ENCODE measurements at regions not wholly inside any gene's neighbourhood (a gene's known extent, or its start where the extent isn't known, plus 50 kb on each side); places are given as distances from the start of the nearest gene placed in this dataset.
"Not testable (repeated sequence)": the region's sequence is repeated elsewhere in the genome, so short reads cannot be mapped to it uniquely, and the experiment has no call there.

- no peak for FAIRE-seq
Observed at GRCh38 chr19:37303591-37304171, 67.2 kb upstream of the ZNF527 start.

- FAIRE-seq: no peak
Observed at GRCh38 chr19:37304190-37304883, 66.6 kb upstream of the ZNF527 start.

GRCh38 chr19:37304884-37305255, 66.0 kb upstream of the ZNF527 start:
- no peak for FAIRE-seq

- FAIRE-seq: no peak
Observed at GRCh38 chr19:37306383-37306963, 64.4 kb upstream of the ZNF527 start.

- no peak for FAIRE-seq
Observed at GRCh38 chr19:37309834-37310575, 60.9 kb upstream of the ZNF527 start.

- FAIRE-seq: peak; percentile 91
Observed at GRCh38 chr19:37312531-37313334, 58.2 kb upstream of the ZNF527 start.

- no peak for FAIRE-seq
Observed at GRCh38 chr19:37313335-37313627, 57.6 kb upstream of the ZNF527 start.

GRCh38 chr19:37317403-37318209, 53.3 kb upstream of the ZNF527 start:
- FAIRE-seq: peak; percentile 97

GRCh38 chr19:37320988-37321387, 49.9 kb upstream of the ZNF527 start:
- not testable (repeated sequence) for FAIRE-seq
